GM12873 (cell line): ENCODE measurements at regions not wholly inside any gene's neighbourhood (a gene's known extent, or its start where the extent isn't known, plus 50 kb on each side); places are given as distances from the start of the nearest gene placed in this dataset.

Experiments
- CTCF ChIP-seq: IDR thresholded peaks from 2 replicates; pipeline ENCODE4 v1.5.1; 2012; ENCODE audit warnings: low read depth, mild to moderate bottlenecking, moderate library complexity, low read length, control low read depth; ENCODE audit not compliant: insufficient read depth; ENCODE audit errors: missing control alignments

GRCh38 chr13:91214031-91214430 is 133.5 kb upstream of the MIR17HG start:
- no peak for TF ChIP-seq CTCF

- TF ChIP-seq CTCF: no peak
These were observed 130.4 kb upstream of the MIR17HG start for GRCh38 chr13:91216928-91217700.

GRCh38 chr13:91219201-91219600 is 128.3 kb upstream of the MIR17HG start:
- no peak for TF ChIP-seq CTCF

GRCh38 chr13:91220872-91221271 is 126.6 kb upstream of the MIR17HG start:
- no peak for TF ChIP-seq CTCF

GRCh38 chr13:91228108-91228507 is 119.4 kb upstream of the MIR17HG start:
- no peak for TF ChIP-seq CTCF

GRCh38 chr13:91228940-91229339 is 118.5 kb upstream of the MIR17HG start:
- no peak for TF ChIP-seq CTCF

- no peak for TF ChIP-seq CTCF
These were observed 114.8 kb upstream of the MIR17HG start for GRCh38 chr13:91232716-91233115.

- no peak for TF ChIP-seq CTCF
These were observed 114.2 kb upstream of the MIR17HG start for GRCh38 chr13:91233291-91233690.
